ENCODE measurements at regions not wholly inside any gene's neighbourhood (a gene's known extent, or its start where the extent isn't known, plus 50 kb on each side); places are given as distances from the start of the nearest gene placed in this dataset.

- no peak for TF ChIP-seq POLR2AphosphoS5 (IDR thresholded peaks at IDR 0.05; ENCODE audit: low read depth, low read length)
- TF ChIP-seq TAF1 (IDR thresholded peaks at IDR 0.05; ENCODE audit: low read depth, low read length), result no peak
- no peak for TF ChIP-seq POLR2A (IDR thresholded peaks at IDR 0.05; ENCODE audit: low read depth, low read length)
Observed at GRCh38 chr11:42713753-42714152, 598.0 kb upstream of the API5 start.

All from GM12891 (cell line).